DOHH2 (cell line): ENCODE measurements at regions not wholly inside any gene's neighbourhood (a gene's known extent, or its start where the extent isn't known, plus 50 kb on each side); places are given as distances from the start of the nearest gene placed in this dataset.
"Not testable (repeated sequence)": the region's sequence is repeated elsewhere in the genome, so short reads cannot be mapped to it uniquely, and the experiment has no call there.

ENCODE experiments used
- H3F3A ChIP-seq: fragments of 200-600 bp; sonication (generic), shearing (Covaris generic); 2 replicates; pipeline ENCODE4 v1.6.0; 2016; ENCODE audit warnings: antibody characterized with exemption, mild to moderate bottlenecking; ENCODE audit not compliant: control insufficient read depth, insufficient read depth
- H3K27ac ChIP-seq: fragments of 200-600 bp; sonication (generic); 2 replicates; pipeline ENCODE4 v1.5.1; 2014; ENCODE audit warnings: low read depth, mild to moderate bottlenecking, low read length, moderate library complexity
- H3K27me3 ChIP-seq: fragments of 200-600 bp; sonication (generic); 2 replicates; pipeline ENCODE4 v1.6.1; 2014; ENCODE audit warnings: mild to moderate bottlenecking, low read length, mixed read lengths; ENCODE audit not compliant: control insufficient read depth
- H3K36me3 ChIP-seq: fragments of 200-600 bp; sonication (generic); 2 replicates; pipeline ENCODE4 v1.6.1; 2014; ENCODE audit warnings: mild to moderate bottlenecking, low read length, moderate library complexity, mixed read lengths; ENCODE audit not compliant: control insufficient read depth
- H3K4me1 ChIP-seq: fragments of 200-600 bp; sonication (generic); 2 replicates; pipeline ENCODE4 v1.6.1; 2014; ENCODE audit warnings: mild to moderate bottlenecking, low read length, mixed read lengths; ENCODE audit not compliant: control insufficient read depth
- H3K4me2 ChIP-seq: fragments of 200-600 bp; sonication (generic); 2 replicates; pipeline ENCODE4 v1.6.0; 2014; ENCODE audit warnings: mild to moderate bottlenecking, low read length, moderate library complexity
- H3K4me3 ChIP-seq: fragments of 200-600 bp; sonication (generic); 2 replicates; pipeline ENCODE4 v1.5.1; 2014; ENCODE audit warnings: mild to moderate bottlenecking, low read length, mixed read lengths
- H3K79me2 ChIP-seq: fragments of 200-600 bp; sonication (generic); 2 replicates; pipeline ENCODE4 v1.6.1; 2014; ENCODE audit warnings: mild to moderate bottlenecking, low read length, mixed read lengths; ENCODE audit not compliant: control insufficient read depth
- H3K9me2 ChIP-seq: fragments of 200-600 bp; sonication (generic); replicated peaks from 2 replicates; pipeline ENCODE4 v1.6.1; 2014; ENCODE audit warnings: mild to moderate bottlenecking, low read length, mixed read lengths; ENCODE audit not compliant: control insufficient read depth
- H3K9me3 ChIP-seq: fragments of 200-600 bp; sonication (generic); 2 replicates; pipeline ENCODE4 v1.6.1; 2014; ENCODE audit warnings: antibody characterized with exemption, low read length, mixed read lengths; ENCODE audit not compliant: control insufficient read depth, insufficient read depth
- H4K20me1 ChIP-seq: fragments of 200-600 bp; sonication (generic); 2 replicates; pipeline ENCODE4 v1.6.0; 2014; ENCODE audit warnings: low read depth, mild to moderate bottlenecking, antibody characterized with exemption, low read length, moderate library complexity; ENCODE audit not compliant: control insufficient read depth, insufficient read depth

- H3K4me2 ChIP-seq, H3K79me2 ChIP-seq, H3K27ac ChIP-seq, H3K4me3 ChIP-seq, H3K9me2 ChIP-seq, H3F3A ChIP-seq, H3K27me3 ChIP-seq, H3K9me3 ChIP-seq, H3K36me3 ChIP-seq, H3K4me1 ChIP-seq, H4K20me1 ChIP-seq: not testable (repeated sequence)
Measured at GRCh38 chr1:149276496-149276895, 173.1 kb upstream of the NBPF9 start.

DNA sequence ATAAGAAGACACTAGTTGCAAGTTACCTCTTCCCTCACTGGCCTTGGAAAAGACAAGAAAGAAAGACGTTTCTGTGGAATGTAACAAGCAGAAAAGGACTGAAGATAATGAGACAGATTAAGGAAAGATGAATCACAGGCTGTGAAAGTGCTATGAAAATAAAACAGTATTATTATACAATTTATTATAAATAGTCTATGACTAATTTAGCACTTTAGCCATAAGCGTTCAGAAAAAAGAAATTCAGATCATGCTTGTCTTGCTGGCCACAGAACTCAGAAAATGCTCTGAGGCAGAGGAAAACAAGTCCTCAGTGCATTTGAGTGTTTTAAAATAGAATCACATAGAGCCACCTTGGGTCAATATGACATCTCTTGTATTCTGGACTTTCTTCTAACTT is 174.8 kb upstream of the NBPF9 start:
- H3K9me3 ChIP-seq, H4K20me1 ChIP-seq, H3K36me3 ChIP-seq, H3K4me1 ChIP-seq, H3K27me3 ChIP-seq, H3K79me2 ChIP-seq, H3K9me2 ChIP-seq, H3K27ac ChIP-seq, H3K4me3 ChIP-seq, H3F3A ChIP-seq, H3K4me2 ChIP-seq: not testable (repeated sequence)

- H3K27me3 ChIP-seq, H3K4me1 ChIP-seq, H3F3A ChIP-seq, H3K4me2 ChIP-seq, H3K27ac ChIP-seq, H4K20me1 ChIP-seq, H3K9me2 ChIP-seq, H3K4me3 ChIP-seq, H3K9me3 ChIP-seq, H3K36me3 ChIP-seq, H3K79me2 ChIP-seq: not testable (repeated sequence)
Measured at GRCh38 chr1:149279015-149279414, 175.7 kb upstream of the NBPF9 start.

GRCh38 chr1:149279512-149279911 is 176.2 kb upstream of the NBPF9 start:
- not testable (repeated sequence) for H3K4me2 ChIP-seq, H3K9me3 ChIP-seq, H4K20me1 ChIP-seq, H3K79me2 ChIP-seq, H3F3A ChIP-seq, H3K9me2 ChIP-seq, H3K27me3 ChIP-seq, H3K36me3 ChIP-seq, H3K4me1 ChIP-seq, H3K4me3 ChIP-seq, H3K27ac ChIP-seq

- H3K9me3 ChIP-seq, H3F3A ChIP-seq, H3K36me3 ChIP-seq, H4K20me1 ChIP-seq, H3K4me2 ChIP-seq, H3K4me3 ChIP-seq, H3K4me1 ChIP-seq, H3K9me2 ChIP-seq, H3K27me3 ChIP-seq, H3K79me2 ChIP-seq, H3K27ac ChIP-seq: not testable (repeated sequence)
Measured at GRCh38 chr1:149284773-149285172, 181.4 kb upstream of the NBPF9 start.

DNA sequence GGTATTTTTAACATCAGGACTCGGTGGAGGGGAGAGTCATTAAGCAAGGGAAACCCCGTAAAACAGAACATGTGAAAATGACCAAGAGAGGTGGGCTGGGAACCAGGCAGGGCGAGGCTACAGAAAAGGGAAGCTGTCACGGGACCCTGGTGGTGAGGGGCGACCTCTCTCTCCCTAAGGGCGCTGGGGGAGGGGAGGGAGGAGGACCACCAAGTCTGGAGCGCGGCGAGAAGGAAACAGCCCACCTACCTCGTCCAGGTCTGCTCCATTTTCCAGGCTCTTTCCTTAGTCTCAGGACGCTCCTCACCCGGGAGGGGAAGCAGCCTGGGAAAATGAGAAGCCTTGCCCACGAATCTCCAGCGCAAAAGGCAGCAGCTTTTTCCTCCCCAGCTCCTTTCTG is 181.9 kb upstream of the NBPF9 start:
- not testable (repeated sequence) for H3K79me2 ChIP-seq

DNA sequence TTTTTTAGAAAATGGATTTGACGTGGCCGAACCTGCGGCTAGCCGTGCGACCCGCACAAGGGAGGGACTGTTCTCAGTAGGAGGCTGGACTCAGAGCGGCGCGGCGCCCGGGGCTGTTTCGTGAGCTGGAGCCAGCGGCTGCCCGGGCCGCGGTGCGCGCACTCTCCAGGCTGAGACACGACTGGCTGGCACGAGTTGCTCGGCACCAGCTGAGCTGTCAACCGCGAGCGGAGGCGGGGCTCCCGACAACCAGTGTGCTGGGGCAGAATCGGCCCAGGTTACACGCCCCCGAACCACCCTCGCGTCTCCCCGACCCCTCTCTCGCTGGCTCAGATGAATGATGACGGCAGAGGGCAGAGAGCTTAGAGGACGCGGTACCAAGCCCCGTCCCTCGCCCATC is 182.3 kb upstream of the NBPF9 start:
- not testable (repeated sequence) for H3K27ac ChIP-seq, H3K4me3 ChIP-seq, H3K9me2 ChIP-seq, H3F3A ChIP-seq, H3K36me3 ChIP-seq, H4K20me1 ChIP-seq, H3K4me2 ChIP-seq, H3K79me2 ChIP-seq, H3K4me1 ChIP-seq, H3K27me3 ChIP-seq, H3K9me3 ChIP-seq

More for the DNA sequence above, 181.9 kb upstream of the NBPF9 start:
- not testable (repeated sequence) for H3K9me3 ChIP-seq, H3K4me3 ChIP-seq, H3K27me3 ChIP-seq, H3K4me2 ChIP-seq, H3K36me3 ChIP-seq, H4K20me1 ChIP-seq, H3K4me1 ChIP-seq, H3F3A ChIP-seq, H3K27ac ChIP-seq, H3K9me2 ChIP-seq

- not testable (repeated sequence) for H3K4me1 ChIP-seq, H3K9me2 ChIP-seq, H3K4me3 ChIP-seq, H4K20me1 ChIP-seq, H3K27me3 ChIP-seq, H3K27ac ChIP-seq, H3K9me3 ChIP-seq, H3F3A ChIP-seq, H3K79me2 ChIP-seq, H3K4me2 ChIP-seq, H3K36me3 ChIP-seq
Measured at GRCh38 chr1:149288580-149288979, 185.2 kb upstream of the NBPF9 start.
